SK-N-MC (cell line): ENCODE measurements at regions not wholly inside any gene's neighbourhood (a gene's known extent, or its start where the extent isn't known, plus 50 kb on each side); places are given as distances from the start of the nearest gene placed in this dataset.

Experiments
- DNase-seq: peaks from one replicate; pipeline ENCODE4 v3.0.0-alpha.2; 2011; ENCODE audit warnings: low read depth, low spot score
- H3K27ac ChIP-seq: fragments of 200-600 bp; sonication (generic); 2 replicates; pipeline ENCODE4 v1.5.1; 2016; ENCODE audit warnings: mixed run types
- H3K36me3 ChIP-seq: fragments of 200-600 bp; sonication (generic); 2 replicates; pipeline ENCODE4 v1.6.1; 2017; ENCODE audit warnings: antibody characterized with exemption, low read length, mixed read lengths; ENCODE audit not compliant: insufficient read depth
- H3K4me3 ChIP-seq: fragments of 200-600 bp; sonication (generic); 2 replicates; pipeline ENCODE4 v1.5.1; 2016
- H3K9ac ChIP-seq: fragments of 200-600 bp; sonication (generic); 2 replicates; pipeline ENCODE4 v1.8.0; 2017; ENCODE audit warnings: mixed run types, mixed read lengths; ENCODE audit not compliant: insufficient read length
- H3K9me3 ChIP-seq: fragments of 200-600 bp; sonication (generic); 2 replicates; pipeline ENCODE4 v1.6.1; 2017; ENCODE audit warnings: low read depth, mild to moderate bottlenecking, antibody characterized with exemption, low read length, moderate library complexity, mixed read lengths
- EZH2 ChIP-seq: fragments of 200-600 bp; sonication (generic); IDR thresholded peaks from one replicate; pipeline ENCODE4 v1.6.1; 2017; ENCODE audit warnings: antibody characterized with exemption
- FOXP2 ChIP-seq: optimal IDR thresholded peaks from 2 replicates; pipeline ENCODE3; 2011; ENCODE audit warnings: mild to moderate bottlenecking, moderate library complexity; ENCODE audit not compliant: insufficient read depth; ENCODE audit errors: extremely low read length, control extremely low read depth
- POLR2AphosphoS5 ChIP-seq: IDR thresholded peaks from 2 replicates; pipeline ENCODE4 v1.6.1; 2012; ENCODE audit warnings: mild to moderate bottlenecking, low read depth, low read length, borderline replicate concordance

GRCh38 chr6:143600821-143601220 lies 76.9 kb upstream of the PHACTR2 start:
- H3K9ac ChIP-seq = no peak overlapping the region
- DNase-seq = no peak
- TF ChIP-seq FOXP2 (no peak), POLR2AphosphoS5 (no peak), EZH2 (no peak)
- H3K9me3 ChIP-seq = no peaks in the 10 kb centered on the region
- H3K36me3 ChIP-seq = no peaks in the 10 kb centered on the region
- H3K27ac ChIP-seq = no peak overlapping the region
- no peak overlapping the region for H3K4me3 ChIP-seq

- no peak overlapping the region for H3K9ac ChIP-seq
- H3K27ac ChIP-seq = no peak overlapping the region
- no peak overlapping the region for H3K4me3 ChIP-seq
- no peak for DNase-seq
- TF ChIP-seq POLR2AphosphoS5 (no peak), EZH2 (no peak), FOXP2 (no peak)
- H3K36me3 ChIP-seq = no peaks in the 10 kb centered on the region
- H3K9me3 ChIP-seq = no peaks in the 10 kb centered on the region
These were observed 79.2 kb upstream of the PHACTR2 start for GRCh38 chr6:143598466-143599080.

GRCh38 chr6:143596866-143597265 lies 80.9 kb upstream of the PHACTR2 start:
- H3K9ac ChIP-seq = no peak overlapping the region
- H3K9me3 ChIP-seq = no peaks in the 10 kb centered on the region
- no peak overlapping the region for H3K27ac ChIP-seq
- DNase-seq = no peak
- TF ChIP-seq POLR2AphosphoS5 = no peak
- no peak for TF ChIP-seq FOXP2
- no peak for TF ChIP-seq EZH2
- H3K4me3 ChIP-seq = no peak overlapping the region
- H3K36me3 ChIP-seq = no peaks in the 10 kb centered on the region

- H3K36me3 ChIP-seq = no peaks in the 10 kb centered on the region
- no peaks in the 10 kb centered on the region for H3K9me3 ChIP-seq
- H3K4me3 ChIP-seq = no peak overlapping the region
- no peak for DNase-seq
- no peak overlapping the region for H3K27ac ChIP-seq
- TF ChIP-seq POLR2AphosphoS5 (no peak), EZH2 (no peak), FOXP2 (no peak)
- no peak overlapping the region for H3K9ac ChIP-seq
These were observed 82.3 kb upstream of the PHACTR2 start for GRCh38 chr6:143595251-143596036.

- Histone ChIP-seq H3K9ac (no peak overlapping the region), H3K36me3 (no peaks in the 10 kb centered on the region), H3K9me3 (no peaks in the 10 kb centered on the region), H3K27ac (no peak overlapping the region), H3K4me3 (no peak overlapping the region)
- TF ChIP-seq EZH2 (no peak), POLR2AphosphoS5 (no peak), FOXP2 (no peak)
- DNase-seq = no peak
These were observed 83.1 kb upstream of the PHACTR2 start for GRCh38 chr6:143594647-143595046.

GRCh38 chr6:143592335-143592734 lies 80.8 kb upstream of the FUCA2 start:
- Histone ChIP-seq H3K36me3 (no peaks in the 10 kb centered on the region), H3K9ac (no peak overlapping the region), H3K27ac (no peak overlapping the region), H3K4me3 (no peak overlapping the region), H3K9me3 (no peaks in the 10 kb centered on the region)
- no peak for DNase-seq
- TF ChIP-seq POLR2AphosphoS5 (no peak), EZH2 (no peak), FOXP2 (no peak)

GRCh38 chr6:143591441-143591840 lies 79.9 kb upstream of the FUCA2 start:
- TF ChIP-seq POLR2AphosphoS5 = no peak
- TF ChIP-seq FOXP2 = no peak
- no peak for TF ChIP-seq EZH2
- Histone ChIP-seq H3K27ac (no peak overlapping the region), H3K4me3 (no peak overlapping the region), H3K9me3 (no peaks in the 10 kb centered on the region), H3K36me3 (no peaks in the 10 kb centered on the region), H3K9ac (no peak overlapping the region)
- DNase-seq = no peak

- H3K4me3 ChIP-seq = no peak overlapping the region
- no peak overlapping the region for H3K9ac ChIP-seq
- TF ChIP-seq EZH2 = no peak
- TF ChIP-seq POLR2AphosphoS5 = no peak
- TF ChIP-seq FOXP2 = no peak
- no peak for DNase-seq
- H3K36me3 ChIP-seq = no peaks in the 10 kb centered on the region
- no peak overlapping the region for H3K27ac ChIP-seq
- no peaks in the 10 kb centered on the region for H3K9me3 ChIP-seq
These were observed 77.6 kb upstream of the FUCA2 start for GRCh38 chr6:143589162-143589561.

GRCh38 chr6:143586557-143586956 lies 75.0 kb upstream of the FUCA2 start:
- DNase-seq = no peak
- no peak for TF ChIP-seq POLR2AphosphoS5
- TF ChIP-seq EZH2 = no peak
- TF ChIP-seq FOXP2 = no peak
- H3K27ac ChIP-seq = no peak overlapping the region
- H3K4me3 ChIP-seq = no peak overlapping the region
- no peaks in the 10 kb centered on the region for H3K9me3 ChIP-seq
- H3K9ac ChIP-seq = no peak overlapping the region
- H3K36me3 ChIP-seq = no peaks in the 10 kb centered on the region
